ENCODE measurements at regions not wholly inside any gene's neighbourhood (a gene's known extent, or its start where the extent isn't known, plus 50 kb on each side); places are given as distances from the start of the nearest gene placed in this dataset.

DNA sequence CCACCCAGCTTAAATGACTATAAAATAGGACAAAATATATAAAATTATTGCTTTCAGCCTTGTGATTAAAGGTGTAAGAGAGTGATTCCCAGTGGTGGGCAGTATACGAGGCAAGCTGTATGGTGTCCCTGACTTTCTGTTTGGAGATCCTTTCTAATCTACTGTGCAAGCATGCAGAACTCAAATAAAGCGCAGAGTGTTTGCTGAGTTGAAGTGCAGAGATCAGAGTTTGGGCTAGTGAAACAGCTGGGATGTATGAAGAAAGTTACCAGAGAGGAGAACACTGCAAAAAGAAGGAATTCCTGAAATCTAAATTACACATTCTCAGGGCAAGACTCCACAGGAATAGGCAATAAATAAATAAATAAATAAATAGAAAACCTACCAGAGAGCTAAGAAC is 218.5 kb upstream of the TLL1 start:
- TF ChIP-seq, protein P1, sequence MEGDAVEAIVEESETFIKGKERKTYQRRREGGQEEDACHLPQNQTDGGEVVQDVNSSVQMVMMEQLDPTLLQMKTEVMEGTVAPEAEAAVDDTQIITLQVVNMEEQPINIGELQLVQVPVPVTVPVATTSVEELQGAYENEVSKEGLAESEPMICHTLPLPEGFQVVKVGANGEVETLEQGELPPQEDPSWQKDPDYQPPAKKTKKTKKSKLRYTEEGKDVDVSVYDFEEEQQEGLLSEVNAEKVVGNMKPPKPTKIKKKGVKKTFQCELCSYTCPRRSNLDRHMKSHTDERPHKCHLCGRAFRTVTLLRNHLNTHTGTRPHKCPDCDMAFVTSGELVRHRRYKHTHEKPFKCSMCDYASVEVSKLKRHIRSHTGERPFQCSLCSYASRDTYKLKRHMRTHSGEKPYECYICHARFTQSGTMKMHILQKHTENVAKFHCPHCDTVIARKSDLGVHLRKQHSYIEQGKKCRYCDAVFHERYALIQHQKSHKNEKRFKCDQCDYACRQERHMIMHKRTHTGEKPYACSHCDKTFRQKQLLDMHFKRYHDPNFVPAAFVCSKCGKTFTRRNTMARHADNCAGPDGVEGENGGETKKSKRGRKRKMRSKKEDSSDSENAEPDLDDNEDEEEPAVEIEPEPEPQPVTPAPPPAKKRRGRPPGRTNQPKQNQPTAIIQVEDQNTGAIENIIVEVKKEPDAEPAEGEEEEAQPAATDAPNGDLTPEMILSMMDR (IDR thresholded peaks at IDR 0.05; ENCODE audit: low read depth, low read length, missing control alignments), result no peak
- no peak overlapping the region for H3K4me3 ChIP-seq (ENCODE audit: low read depth, low read length)
- DNase-seq (ENCODE audit: low read depth), result no peak
- in situ Hi-C loops (cut with HindIII; ENCODE audit: low sequenced_read_pairs), result no loop called here

DNA sequence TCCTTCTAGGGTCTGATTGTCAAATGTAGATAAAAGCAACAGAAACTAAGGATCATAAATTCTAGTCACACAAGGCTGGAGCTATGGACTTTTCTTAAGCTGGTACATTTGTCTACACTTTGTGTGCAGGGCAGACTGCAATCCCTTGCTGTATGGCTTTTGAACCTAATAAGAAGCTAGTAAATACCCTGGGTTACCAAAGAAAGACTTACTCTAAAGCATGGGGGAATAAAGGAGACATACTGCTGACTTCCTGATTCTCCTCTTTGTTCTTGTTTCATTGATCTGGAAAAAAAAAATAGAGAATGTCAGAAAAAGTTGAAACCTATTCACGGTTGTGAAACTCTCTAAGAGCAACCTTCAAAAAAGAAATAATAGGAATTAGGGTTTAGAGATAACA is 216.6 kb upstream of the TLL1 start:
- TF ChIP-seq, protein P1 (IDR thresholded peaks at IDR 0.05; ENCODE audit: low read depth, low read length, missing control alignments), result no peak
- DNase-seq (ENCODE audit: low read depth), result no peak
- in situ Hi-C loops (cut with HindIII; ENCODE audit: low sequenced_read_pairs), result no loop called here

GRCh38 chr4:165656829-165657490 is 216.1 kb upstream of the TLL1 start:
- TF ChIP-seq, protein P1 (IDR thresholded peaks at IDR 0.05; ENCODE audit: low read depth, low read length, missing control alignments), result no peak
- DNase-seq (ENCODE audit: low read depth), result no peak
- in situ Hi-C loops (cut with HindIII; ENCODE audit: low sequenced_read_pairs), result no loop called here
- H3K4me3 ChIP-seq (ENCODE audit: low read depth, low read length), result no peak overlapping the region

More for the DNA sequence above, 216.6 kb upstream of the TLL1 start:
- no peak overlapping the region for H3K4me3 ChIP-seq (ENCODE audit: low read depth, low read length)

GRCh38 chr4:165662341-165662740 is 210.7 kb upstream of the TLL1 start:
- TF ChIP-seq, protein P1 (IDR thresholded peaks at IDR 0.05; ENCODE audit: low read depth, low read length, missing control alignments), result no peak
- DNase-seq (ENCODE audit: low read depth), result peak; percentile 22
- in situ Hi-C loops (cut with HindIII; ENCODE audit: low sequenced_read_pairs), result no loop called here
- H3K4me3 ChIP-seq (ENCODE audit: low read depth, low read length), result no peak overlapping the region

- DNase-seq (ENCODE audit: low read depth), result no peak
- TF ChIP-seq, protein P1 (IDR thresholded peaks at IDR 0.05; ENCODE audit: low read depth, low read length, missing control alignments), result no peak
Measured at GRCh38 chr4:165663411-165663810, 209.6 kb upstream of the TLL1 start.

DNA sequence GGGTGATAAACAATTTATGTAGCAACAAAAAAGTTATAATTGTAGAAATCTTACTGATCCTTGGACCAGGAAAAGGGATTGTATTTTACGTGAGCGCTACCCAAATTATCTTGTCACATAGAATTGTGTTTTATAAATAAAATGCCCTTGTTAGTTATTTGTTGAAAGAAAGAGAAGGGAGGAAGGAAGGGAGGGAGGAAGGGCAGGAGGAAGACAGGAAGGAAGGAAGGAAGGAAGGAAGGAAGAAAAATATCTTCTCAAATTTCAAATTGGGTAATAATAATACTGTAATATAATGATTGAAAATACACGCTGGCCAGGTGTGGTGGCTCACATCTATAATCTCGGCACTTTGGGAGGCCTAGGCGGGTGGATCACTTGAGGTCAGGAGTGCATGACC is 206.2 kb upstream of the TLL1 start:
- in situ Hi-C loops (cut with HindIII; ENCODE audit: low sequenced_read_pairs), result no loop called here
- no peak overlapping the region for H3K4me3 ChIP-seq (ENCODE audit: low read depth, low read length)
- TF ChIP-seq, protein P1 (IDR thresholded peaks at IDR 0.05; ENCODE audit: low read depth, low read length, missing control alignments), result no peak
- no peak for DNase-seq (ENCODE audit: low read depth)

More at GRCh38 chr4:165663411-165663810, 209.6 kb upstream of the TLL1 start:
- no peak overlapping the region for H3K4me3 ChIP-seq (ENCODE audit: low read depth, low read length)
- in situ Hi-C loops (cut with HindIII; ENCODE audit: low sequenced_read_pairs), result no loop called here
